Common myeloid progenitor, CD34-positive (primary cell): ENCODE measurements at regions not wholly inside any gene's neighbourhood (a gene's known extent, or its start where the extent isn't known, plus 50 kb on each side); places are given as distances from the start of the nearest gene placed in this dataset.
"Not testable (repeated sequence)": the region's sequence is repeated elsewhere in the genome, so short reads cannot be mapped to it uniquely, and the experiment has no call there.

ENCODE experiments used
- CTCF ChIA-PET: fragments of 350-600 bp; sonication (Branson Sonifier 250); formaldehyde crosslinking; loops from one replicate; lab custom pipeline; 2021; ENCODE audit warnings: antibody characterized with exemption; lab: Charles Lee
- POLR2A ChIA-PET: fragments of 350-600 bp; sonication (Branson Sonifier 250); formaldehyde crosslinking; loops from one replicate; lab custom pipeline; 2021; ENCODE audit warnings: antibody characterized with exemption; lab: Charles Lee
- DNase-seq, 3 donors: peaks; one replicate each; pipeline versions ENCODE4 v3.0.0 to v3.0.0-alpha.2; 2013
- H3K27ac ChIP-seq, 2 experiments: 1 replicate in 1 of 2; 2 replicates in 1 of 2; pipeline ENCODE4 v1.7.0; 2013; ENCODE audit warnings: inconsistent platforms in 2 of 2, low read length in 2 of 2, mild to moderate bottlenecking in 2 of 2, low read depth in 1 of 2, moderate library complexity in 1 of 2; ENCODE audit not compliant: severe bottlenecking in 2 of 2, insufficient read depth in 1 of 2, poor library complexity in 1 of 2
- H3K27me3 ChIP-seq, 5 experiments: replicated peaks in 2 of 5; 1 replicate in 3 of 5; 2 replicates in 2 of 5; pipeline versions ENCODE4 v1.6.1 to v1.7.0; 2013; ENCODE audit warnings: low read length in 4 of 5, mild to moderate bottlenecking in 2 of 5, moderate library complexity in 2 of 5, inconsistent platforms in 1 of 5; ENCODE audit not compliant: insufficient read depth in 5 of 5, control insufficient read depth in 4 of 5
- H3K36me3 ChIP-seq, 4 experiments: 1 replicate in 2 of 4; 2 replicates in 2 of 4; pipeline versions ENCODE4 v1.6.1 to v1.7.0; 2013; ENCODE audit warnings: low read length in 3 of 4, control low read depth in 1 of 4, mild to moderate bottlenecking in 1 of 4; ENCODE audit not compliant: control insufficient read depth in 4 of 4, insufficient read depth in 4 of 4
- H3K4me1 ChIP-seq, 4 experiments: 1 replicate in 3 of 4; 2 replicates in 1 of 4; pipeline versions ENCODE4 v1.6.1 to v1.7.1; 2013; ENCODE audit warnings: low read length in 3 of 4, mild to moderate bottlenecking in 3 of 4, control low read depth in 1 of 4, inconsistent platforms in 1 of 4, moderate library complexity in 1 of 4; ENCODE audit not compliant: control insufficient read depth in 4 of 4, insufficient read depth in 4 of 4; ENCODE audit errors: control extremely low read depth in 1 of 4
- H3K4me3 ChIP-seq, 7 experiments: 1 replicate in 4 of 7; 2 replicates in 3 of 7; pipeline versions ENCODE4 v1.5.1 to v1.7.0; 2013; ENCODE audit warnings: mild to moderate bottlenecking in 7 of 7, low read length in 6 of 7, moderate library complexity in 6 of 7, inconsistent platforms in 2 of 7, low read depth in 2 of 7, control low read depth in 1 of 7; ENCODE audit not compliant: insufficient read depth in 4 of 7, control insufficient read depth in 1 of 7; ENCODE audit errors: extremely low read depth in 1 of 7
- H3K9me3 ChIP-seq, 5 experiments: 1 replicate in 4 of 5; 2 replicates in 1 of 5; pipeline versions ENCODE4 v1.6.1 to v1.7.1; 2013; ENCODE audit warnings: low read length in 4 of 5, mild to moderate bottlenecking in 2 of 5, inconsistent platforms in 1 of 5, low read depth in 1 of 5, moderate library complexity in 1 of 5; ENCODE audit not compliant: control insufficient read depth in 4 of 5, insufficient read depth in 2 of 5; ENCODE audit errors: control extremely low read depth in 1 of 5
- WGBS: methylation state at CpG from one replicate; pipeline ENCODE4 v1.1.5; 2013; ENCODE audit not compliant: insufficient coverage; 5-methylcytosine and 5-hydroxymethylcytosine counted together

DNA sequence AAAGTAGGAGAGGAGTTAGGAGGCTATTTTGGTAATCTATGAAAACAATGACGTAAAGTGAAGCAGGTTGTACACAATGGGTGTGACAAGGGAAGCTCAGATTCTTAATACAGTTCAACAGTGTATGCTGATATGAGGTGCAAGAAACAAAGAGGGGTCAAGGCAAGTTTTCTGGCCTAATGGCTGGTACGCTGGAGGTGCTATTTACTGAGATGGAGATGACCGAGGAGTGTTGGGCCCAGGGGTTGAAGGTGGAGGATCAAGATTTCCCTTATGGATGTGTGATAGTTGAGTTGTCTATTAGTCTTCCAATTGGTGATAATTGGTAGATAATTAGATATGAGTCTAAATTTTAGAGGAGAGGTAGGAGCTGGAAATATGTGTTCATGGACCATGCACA is 194.0 kb downstream of the FOXD4L6 start:
- H3K4me3 ChIP-seq, H3K27ac ChIP-seq, CTCF ChIA-PET, H3K36me3 ChIP-seq, H3K27me3 ChIP-seq, POLR2A ChIA-PET, H3K4me1 ChIP-seq, DNase-seq: not testable (repeated sequence)
- peaks cover 1 to 49% (median 15%) of the 10 kb centered on the region in 5 experiments for H3K9me3 ChIP-seq
- 96% methylated on average over 3 of the region's 3 CpGs for WGBS

DNA sequence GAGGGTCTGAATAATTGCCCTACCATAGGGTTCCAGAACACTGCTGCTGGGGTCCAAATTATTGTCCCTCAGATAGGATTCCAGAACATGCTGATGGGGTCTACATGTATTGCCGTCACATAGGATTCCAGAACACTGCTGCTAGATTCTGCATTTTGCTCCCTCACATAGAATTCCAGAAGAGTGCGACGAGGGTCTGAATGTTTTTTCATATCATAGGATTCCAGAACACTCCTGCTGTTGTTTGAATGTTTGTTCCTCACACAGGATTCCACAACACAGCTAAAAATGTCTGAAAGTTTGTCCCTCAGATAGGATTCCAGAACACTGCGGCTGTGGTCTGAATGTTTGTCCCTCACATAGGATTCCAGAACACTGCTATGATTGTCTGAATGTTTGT is 198.1 kb downstream of the FOXD4L6 start:
- peaks cover 2 to 76% (median 38%) of the 10 kb centered on the region in 5 experiments for H3K9me3 ChIP-seq
- POLR2A ChIA-PET, DNase-seq, H3K4me3 ChIP-seq, H3K4me1 ChIP-seq, H3K36me3 ChIP-seq, H3K27me3 ChIP-seq, H3K27ac ChIP-seq, CTCF ChIA-PET: not testable (repeated sequence)
- WGBS, result 76% methylated on average over 4 of the region's 4 CpGs

DNA sequence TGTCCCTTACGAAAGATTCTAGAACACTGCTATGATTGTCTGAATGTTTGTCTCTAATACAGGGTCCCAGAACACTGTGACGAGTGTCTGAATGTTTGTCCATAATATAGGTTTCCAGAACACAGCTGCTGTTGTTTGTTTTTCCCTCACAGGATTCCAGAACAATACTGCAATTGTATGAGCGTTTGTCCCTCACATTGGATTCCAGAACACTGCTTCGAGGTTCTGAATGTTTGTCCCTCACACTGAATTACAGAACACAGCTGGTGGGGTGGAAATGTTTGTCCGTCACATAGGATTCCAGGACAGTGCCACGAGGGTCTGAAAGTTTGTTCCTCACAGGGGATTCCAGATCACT is 199.0 kb downstream of the FOXD4L6 start:
- H3K36me3 ChIP-seq, DNase-seq, H3K4me3 ChIP-seq, CTCF ChIA-PET, POLR2A ChIA-PET, H3K4me1 ChIP-seq, H3K27ac ChIP-seq, H3K27me3 ChIP-seq: not testable (repeated sequence)
- H3K9me3 ChIP-seq, result peaks cover 2 to 78% (median 36%) of the 10 kb centered on the region in 5 experiments
- 80% methylated on average over 4 of the region's 6 CpGs for WGBS

DNA sequence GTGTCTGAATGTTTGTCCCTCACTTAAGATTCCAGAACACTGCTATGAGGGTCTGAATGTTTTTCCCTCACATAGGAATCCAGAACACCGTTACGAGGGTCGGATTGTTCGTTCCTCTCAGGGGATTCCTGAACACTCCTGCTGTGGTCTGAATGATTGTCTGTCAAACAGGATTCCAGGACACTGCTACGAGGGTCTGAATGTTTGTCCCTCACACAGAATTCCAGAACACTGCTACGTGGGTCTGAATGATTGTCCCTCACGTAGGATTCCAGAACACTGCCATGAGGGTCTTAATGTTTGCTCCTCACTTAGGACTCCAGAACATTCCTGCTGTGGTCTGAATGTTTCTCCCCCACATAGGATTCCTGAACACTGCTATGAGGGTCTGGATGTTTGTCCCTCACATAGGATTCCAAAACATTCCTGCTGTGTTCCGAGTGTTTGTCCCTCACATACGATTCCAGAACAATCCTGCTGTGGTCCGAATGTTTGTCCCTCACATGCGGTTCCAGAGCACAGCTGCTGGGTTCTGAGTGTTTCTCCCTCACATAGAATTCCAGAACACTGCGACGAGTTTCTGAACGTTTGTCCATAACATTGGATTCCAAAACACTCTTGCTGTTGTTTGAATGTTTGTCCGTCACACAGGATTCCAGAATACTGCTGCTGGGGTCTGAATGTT is 199.5 kb downstream of the FOXD4L6 start:
- WGBS, result 72% methylated on average over 15 of the region's 15 CpGs
- ChIA-PET POLR2A (no interaction called here), CTCF (no interaction called here)
- Histone ChIP-seq H3K4me3 (no peak overlapping the region), H3K27me3 (no peaks in the 10 kb centered on the region), H3K4me1 (no peaks in the 10 kb centered on the region), H3K27ac (no peak overlapping the region), H3K9me3 (peaks cover 2 to 78% (median 38%) of the 10 kb centered on the region in 5 experiments), H3K36me3 (no peaks in the 10 kb centered on the region)
- DNase-seq, result no peak

DNA sequence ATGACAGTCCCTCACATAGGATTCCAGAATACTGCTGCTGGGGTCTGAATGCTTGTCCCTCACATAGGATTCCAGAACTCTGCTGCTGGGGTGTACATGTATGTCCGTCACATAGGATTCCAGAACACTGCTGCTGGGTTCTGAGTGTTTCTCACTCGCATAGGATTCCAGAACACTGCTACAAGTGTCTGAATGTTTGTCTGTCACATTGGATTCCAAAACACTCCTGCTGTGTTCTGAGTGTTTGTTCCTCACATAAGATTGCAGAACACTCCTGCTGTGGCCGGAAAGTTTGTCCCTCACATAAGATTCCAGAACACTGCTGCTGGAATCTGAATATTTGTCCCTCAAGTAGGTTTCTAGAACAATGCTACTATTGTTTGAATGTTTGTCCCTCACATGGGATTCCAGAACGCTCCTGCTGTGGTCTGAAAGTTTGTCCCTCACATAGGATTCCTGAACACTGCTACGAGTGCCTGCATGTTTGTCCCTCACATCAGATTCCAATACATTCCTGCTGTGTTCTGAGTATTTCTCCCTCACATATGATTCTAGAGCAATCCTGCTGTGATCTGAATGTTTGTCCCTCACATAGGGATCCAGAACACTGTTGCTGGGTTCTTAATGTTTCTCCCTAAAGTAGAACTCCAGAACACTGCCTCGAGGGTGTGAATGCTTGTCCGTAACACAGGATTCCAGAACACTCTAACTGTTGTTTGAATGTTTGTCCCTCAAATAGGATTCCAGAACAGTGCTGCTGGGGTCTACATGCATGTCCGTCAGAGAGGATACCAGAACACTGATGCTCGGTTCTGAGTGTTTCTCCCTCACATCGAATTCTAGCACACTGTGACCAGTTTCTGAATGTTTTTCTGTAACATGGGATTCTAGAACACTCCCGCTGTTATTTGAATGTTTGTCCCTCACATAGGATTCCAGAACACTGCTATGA is 200.4 kb downstream of the FOXD4L6 start:
- peaks cover 2 to 84% (median 45%) of the 10 kb centered on the region in 5 experiments for H3K9me3 ChIP-seq
- no peak for DNase-seq
- POLR2A ChIA-PET, result no interaction called here

DNA sequence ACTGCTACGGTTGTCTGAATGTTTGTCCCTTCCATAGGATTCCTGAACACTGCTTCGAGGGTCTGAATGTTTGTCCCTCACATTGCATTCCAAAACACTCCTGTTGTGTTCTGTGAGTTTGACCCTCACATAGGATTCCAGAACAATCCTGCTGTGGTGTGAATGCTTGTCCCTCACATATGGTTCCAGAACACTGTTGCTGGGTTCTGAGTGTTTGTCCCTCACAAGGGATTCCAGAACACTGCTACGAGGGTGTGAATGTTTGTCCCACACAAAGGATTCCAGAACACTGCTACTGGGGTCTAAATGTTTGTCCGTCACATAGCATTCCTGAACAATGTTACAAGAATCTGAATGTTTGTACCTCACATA is 201.2 kb downstream of the FOXD4L6 start:
- no peak overlapping the region for H3K4me3 ChIP-seq
- POLR2A ChIA-PET, result no interaction called here
- peaks cover 5 to 89% (median 47%) of the 10 kb centered on the region in 5 experiments for H3K9me3 ChIP-seq
- H3K27ac ChIP-seq, result no peak overlapping the region
- 76% methylated on average over 4 of the region's 4 CpGs for WGBS
- no peaks in the 10 kb centered on the region for H3K36me3 ChIP-seq
- no peaks in the 10 kb centered on the region for H3K4me1 ChIP-seq
- no peaks in the 10 kb centered on the region for H3K27me3 ChIP-seq
- CTCF ChIA-PET, result no interaction called here
- DNase-seq, result no peak

More for the DNA sequence above, 200.4 kb downstream of the FOXD4L6 start:
- no peaks in the 10 kb centered on the region for H3K4me1 ChIP-seq
- H3K27me3 ChIP-seq, result no peaks in the 10 kb centered on the region
- 74% methylated on average over 11 of the region's 11 CpGs for WGBS
- no peak overlapping the region for H3K27ac ChIP-seq
- no peak overlapping the region for H3K4me3 ChIP-seq
- CTCF ChIA-PET, result no interaction called here
- no peaks in the 10 kb centered on the region for H3K36me3 ChIP-seq
